GM03348 (cell line): ENCODE measurements at regions not wholly inside any gene's neighbourhood (a gene's known extent, or its start where the extent isn't known, plus 50 kb on each side); places are given as distances from the start of the nearest gene placed in this dataset.
A peak's percentile ranks its signal among the peaks of the same experiment; 100 is the strongest.
"Not testable (repeated sequence)": the region's sequence is repeated elsewhere in the genome, so short reads cannot be mapped to it uniquely, and the experiment has no call there.

Source experiments
- DNase-seq: peaks from one replicate; pipeline ENCODE4 v3.0.0; 2012; ENCODE audit warnings: low spot score

DNA sequence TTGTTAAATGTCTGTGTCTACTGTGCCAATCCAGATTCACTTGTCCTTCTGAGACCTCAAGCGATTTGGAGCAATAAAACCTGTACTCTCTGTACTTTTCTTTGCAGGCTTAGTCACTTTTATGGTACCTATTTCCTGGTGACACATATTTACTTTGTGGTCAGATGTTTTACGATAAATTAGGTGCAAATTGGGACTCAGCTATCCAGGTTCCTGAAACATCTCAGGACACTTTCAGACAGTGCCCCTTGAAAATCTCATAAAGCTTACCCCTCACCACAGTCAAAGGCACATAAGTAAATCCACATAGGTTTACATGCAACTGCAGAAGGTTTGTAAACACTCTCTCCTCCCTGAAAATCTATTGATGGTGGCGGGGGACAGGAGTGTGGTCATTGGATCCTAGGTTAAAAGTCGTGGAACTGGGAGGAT lies 438.8 kb downstream of the EFNB2 start:
- no peak for DNase-seq

GRCh38 chr13:106095919-106096318 lies 439.5 kb downstream of the EFNB2 start:
- DNase-seq = no peak

GRCh38 chr13:106095406-106095805 lies 440.1 kb downstream of the EFNB2 start:
- DNase-seq = no peak

DNA sequence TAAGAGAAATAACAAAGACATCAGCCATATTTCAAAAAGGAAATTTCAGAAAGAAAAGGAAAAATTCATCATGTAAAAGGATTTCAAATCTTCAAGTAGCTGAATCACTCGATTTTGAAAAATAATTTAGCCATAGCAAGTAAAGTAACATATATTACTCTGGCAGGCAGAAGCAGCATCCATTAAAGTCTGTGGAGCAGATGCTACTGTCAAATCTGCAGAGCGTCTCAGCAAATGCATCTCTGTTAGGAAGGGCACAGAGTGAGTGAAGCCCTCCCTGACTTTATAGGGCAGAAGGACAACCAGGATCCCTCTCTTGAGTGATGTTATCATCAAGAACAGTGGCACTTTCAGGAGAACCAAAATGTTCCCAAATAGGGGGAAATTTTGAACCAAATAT lies 445.5 kb downstream of the EFNB2 start:
- DNase-seq = no peak

- no peak for DNase-seq
Measured at GRCh38 chr13:106089261-106089980, 446.0 kb downstream of the EFNB2 start.

GRCh38 chr13:106088085-106088484 lies 447.4 kb downstream of the EFNB2 start:
- no peak for DNase-seq

- no peak for DNase-seq
Measured at GRCh38 chr13:106087201-106087600, 448.3 kb downstream of the EFNB2 start.

DNA sequence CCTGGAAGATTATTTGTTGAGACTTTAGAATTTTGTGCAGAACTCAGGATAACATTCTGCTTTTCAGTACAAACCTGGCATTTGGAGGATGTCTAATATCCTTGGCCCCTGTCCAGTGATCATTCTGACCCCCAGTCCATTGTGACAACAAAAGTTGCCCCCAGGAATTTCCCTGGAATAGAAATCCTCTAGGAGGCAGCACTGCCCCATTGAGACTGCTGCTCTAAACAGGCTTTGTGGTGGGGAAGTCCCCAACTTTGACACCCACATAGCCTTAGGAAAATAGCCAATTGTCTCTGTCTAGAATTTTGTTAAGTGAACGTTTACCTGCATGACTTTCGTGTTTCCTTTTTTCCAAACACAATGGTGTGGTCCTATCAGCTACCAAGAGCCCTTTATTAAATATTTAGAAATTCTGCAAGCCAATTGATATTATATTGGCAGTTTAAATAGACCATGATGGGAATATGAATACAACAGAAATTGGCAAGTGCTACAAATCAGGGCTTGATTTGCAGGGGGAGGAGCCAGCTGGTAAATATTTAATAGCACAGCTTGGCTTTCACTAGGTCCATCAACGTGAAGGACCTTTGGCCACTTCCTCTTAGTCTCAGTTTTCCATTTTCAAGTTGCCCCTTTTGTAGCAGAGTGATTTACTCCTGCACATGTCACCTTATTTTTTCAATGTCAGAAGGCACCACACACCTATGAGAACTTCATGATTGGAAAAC lies 451.7 kb downstream of the EFNB2 start:
- DNase-seq = peak; percentile 65

DNA sequence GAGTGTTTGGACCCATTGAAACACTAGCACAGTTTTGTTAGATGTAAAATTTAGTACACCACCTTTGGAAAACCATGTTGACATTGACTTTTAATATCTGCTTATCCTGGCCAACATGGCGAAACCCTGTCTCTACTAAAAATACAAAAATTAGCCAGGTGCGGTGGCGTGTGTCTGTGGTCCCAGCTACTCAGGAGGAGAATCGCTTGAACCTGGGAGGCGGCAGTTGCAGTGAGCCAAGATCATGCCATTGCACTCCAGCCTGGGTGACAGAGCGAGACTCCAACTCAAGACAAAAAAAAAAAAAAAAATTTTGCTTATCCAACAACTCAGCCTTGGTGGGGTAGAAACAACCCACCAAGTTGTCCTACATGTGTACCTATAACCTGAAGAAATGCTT lies 454.2 kb downstream of the EFNB2 start:
- DNase-seq = not testable (repeated sequence)

DNA sequence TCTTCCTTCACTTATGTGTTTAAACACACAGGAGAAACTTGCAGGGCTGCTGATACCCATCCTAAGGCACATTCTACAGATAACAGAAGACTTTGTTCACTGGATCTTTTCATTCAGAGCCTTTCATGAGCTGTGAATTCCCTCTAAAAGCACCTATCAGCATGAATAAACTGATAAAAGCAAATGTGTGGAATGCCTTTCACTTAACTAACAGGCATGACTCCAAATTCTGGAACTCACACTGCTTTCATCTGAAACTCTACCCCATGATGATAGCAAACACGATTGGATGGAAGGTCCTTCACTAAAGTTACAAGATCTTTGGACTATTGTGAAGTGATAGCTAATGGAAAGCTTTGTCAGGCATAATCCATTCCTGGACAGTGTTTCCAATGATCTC lies 457.3 kb downstream of the EFNB2 start:
- no peak for DNase-seq

GRCh38 chr13:106077017-106077416 lies 458.4 kb downstream of the EFNB2 start:
- no peak for DNase-seq

DNA sequence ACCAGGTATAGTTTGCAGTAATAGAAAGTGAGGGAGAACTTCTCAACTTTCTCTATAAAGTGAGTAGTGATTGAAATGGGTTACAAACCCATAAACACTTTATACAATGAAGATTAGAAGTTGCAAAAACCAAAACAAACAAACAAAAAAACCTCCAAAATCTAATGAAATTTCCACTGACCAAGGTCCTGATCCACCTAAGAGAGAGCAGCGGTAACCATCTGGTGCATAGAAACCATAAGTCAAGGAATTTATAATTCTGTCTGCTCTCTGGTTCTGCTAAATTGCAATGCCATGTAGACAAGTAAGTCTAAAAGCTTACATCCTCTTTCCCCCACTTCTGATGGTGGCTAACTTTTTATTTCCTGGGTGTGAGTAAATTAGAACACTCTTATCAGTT lies 463.4 kb downstream of the EFNB2 start:
- no peak for DNase-seq

GRCh38 chr13:106063591-106064313 lies 471.7 kb downstream of the EFNB2 start:
- peak; percentile 74 for DNase-seq

DNA sequence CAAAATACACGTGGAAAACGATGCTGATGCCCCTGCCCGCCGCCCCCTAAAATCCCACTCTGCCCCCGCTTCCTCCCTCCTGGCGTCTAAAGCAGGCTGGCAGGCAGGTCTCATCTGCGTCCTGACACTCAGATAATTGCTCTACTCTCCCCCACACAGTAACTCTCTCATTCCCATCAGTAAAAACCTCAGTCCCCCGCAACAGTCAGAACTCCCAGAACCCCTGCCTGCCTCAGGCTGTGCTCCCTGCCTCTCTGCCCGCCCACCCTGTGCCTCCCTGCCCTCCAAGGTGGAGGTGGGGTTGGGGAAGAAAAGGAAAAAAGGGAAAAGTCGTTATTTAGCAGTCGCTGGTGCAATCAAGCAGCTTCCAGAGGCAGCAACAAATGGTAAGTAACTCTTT lies 473.7 kb downstream of the EFNB2 start:
- DNase-seq = no peak

- DNase-seq = no peak
Measured at GRCh38 chr13:106056851-106057250, 478.6 kb downstream of the EFNB2 start.

- DNase-seq = peak; percentile 8
Measured at GRCh38 chr13:106052200-106052767, 483.2 kb downstream of the EFNB2 start.

GRCh38 chr13:106049171-106049570 lies 486.3 kb downstream of the EFNB2 start:
- no peak for DNase-seq

- no peak for DNase-seq
Measured at GRCh38 chr13:106048386-106048785, 487.1 kb downstream of the EFNB2 start.

DNA sequence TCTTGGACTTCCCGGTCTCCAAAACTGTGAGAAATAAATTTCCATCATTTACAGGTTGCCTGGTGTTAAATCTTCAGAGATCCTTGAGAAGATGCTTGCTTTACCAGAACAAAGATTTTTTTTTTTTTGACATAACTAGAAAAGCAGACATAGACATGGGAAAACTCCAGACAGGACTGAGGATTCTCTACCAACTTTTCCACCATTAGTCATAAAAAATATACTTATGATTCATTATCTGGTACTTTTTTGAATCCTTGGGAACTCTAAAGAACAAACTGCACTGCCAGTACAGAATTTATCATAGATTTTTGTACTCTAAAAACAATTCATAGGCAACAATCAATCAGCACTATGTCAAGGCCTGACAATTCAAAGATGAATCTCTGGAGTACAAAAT lies 487.6 kb downstream of the EFNB2 start:
- DNase-seq = no peak

- no peak for DNase-seq
Measured at GRCh38 chr13:106042996-106043581, 492.4 kb downstream of the EFNB2 start.

DNA sequence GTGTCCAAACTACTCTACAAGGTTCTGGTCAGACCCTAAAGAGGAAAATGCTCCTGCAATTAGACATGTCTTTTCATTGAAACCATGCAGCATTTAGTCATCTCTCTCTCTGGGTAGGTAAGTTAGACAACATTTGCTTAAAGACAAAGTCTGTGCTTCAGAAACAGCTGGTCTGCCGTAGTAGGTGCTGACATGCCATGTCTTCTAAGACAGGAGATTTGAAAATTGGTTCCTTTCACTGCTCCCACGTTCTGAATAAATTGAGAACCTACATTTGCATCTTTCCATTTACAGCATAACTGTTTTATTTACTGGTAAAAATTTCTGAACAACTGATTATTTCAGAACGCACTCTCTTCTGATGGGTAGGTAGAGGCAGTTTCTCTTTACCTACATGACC lies 494.0 kb downstream of the EFNB2 start:
- no peak for DNase-seq

- DNase-seq = peak; percentile 61
Measured at GRCh38 chr13:106038752-106039151, 496.7 kb downstream of the EFNB2 start.
